ENCODE measurements at regions not wholly inside any gene's neighbourhood (a gene's known extent, or its start where the extent isn't known, plus 50 kb on each side); places are given as distances from the start of the nearest gene placed in this dataset.

DNA sequence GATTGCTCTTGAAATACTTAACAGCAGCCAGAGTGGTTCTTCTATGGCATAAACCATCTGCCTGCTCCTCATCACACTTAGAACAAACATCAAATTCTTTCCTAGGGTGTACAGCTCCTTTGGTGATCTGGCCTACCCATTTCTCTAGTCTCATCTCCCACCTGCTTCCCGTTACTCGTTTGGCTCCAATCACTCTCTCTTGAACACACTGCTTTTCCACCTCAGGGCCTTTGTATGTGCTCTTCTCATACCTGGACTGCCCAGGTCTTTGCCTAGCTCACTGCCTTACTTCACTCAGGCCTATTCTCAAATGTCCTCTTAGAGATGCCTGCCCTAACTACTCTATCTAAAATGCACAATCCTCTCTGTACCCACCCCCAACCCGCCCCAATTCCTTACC lies 100.5 kb downstream of the KCNRG start:
- TF ChIP-seq, protein P1, sequence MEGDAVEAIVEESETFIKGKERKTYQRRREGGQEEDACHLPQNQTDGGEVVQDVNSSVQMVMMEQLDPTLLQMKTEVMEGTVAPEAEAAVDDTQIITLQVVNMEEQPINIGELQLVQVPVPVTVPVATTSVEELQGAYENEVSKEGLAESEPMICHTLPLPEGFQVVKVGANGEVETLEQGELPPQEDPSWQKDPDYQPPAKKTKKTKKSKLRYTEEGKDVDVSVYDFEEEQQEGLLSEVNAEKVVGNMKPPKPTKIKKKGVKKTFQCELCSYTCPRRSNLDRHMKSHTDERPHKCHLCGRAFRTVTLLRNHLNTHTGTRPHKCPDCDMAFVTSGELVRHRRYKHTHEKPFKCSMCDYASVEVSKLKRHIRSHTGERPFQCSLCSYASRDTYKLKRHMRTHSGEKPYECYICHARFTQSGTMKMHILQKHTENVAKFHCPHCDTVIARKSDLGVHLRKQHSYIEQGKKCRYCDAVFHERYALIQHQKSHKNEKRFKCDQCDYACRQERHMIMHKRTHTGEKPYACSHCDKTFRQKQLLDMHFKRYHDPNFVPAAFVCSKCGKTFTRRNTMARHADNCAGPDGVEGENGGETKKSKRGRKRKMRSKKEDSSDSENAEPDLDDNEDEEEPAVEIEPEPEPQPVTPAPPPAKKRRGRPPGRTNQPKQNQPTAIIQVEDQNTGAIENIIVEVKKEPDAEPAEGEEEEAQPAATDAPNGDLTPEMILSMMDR (IDR thresholded peaks at IDR 0.05), result no peak
- TF ChIP-seq EP300 (IDR thresholded peaks at IDR 0.05; ENCODE audit: low read depth) (no peak), POLR2A (IDR thresholded peaks at IDR 0.05) (no peak), POLR2AphosphoS5 (IDR thresholded peaks at IDR 0.05) (no peak)

Measured in transverse colon (tissue), 4 donors.